GM12878 (cell line): ENCODE measurements at regions not wholly inside any gene's neighbourhood (a gene's known extent, or its start where the extent isn't known, plus 50 kb on each side); places are given as distances from the start of the nearest gene placed in this dataset.

ENCODE experiments used
- ATAC-seq: fragments of 200-7000 bp; cut with Tn5 transposase; 3 replicates; pipeline ENCODE4 v1.9.1; 2020; ENCODE audit warnings: mild to moderate bottlenecking, moderate library complexity
- BruUV-seq: library from RNA; stranded (reverse); fragments of 400-500 nt; replicated peaks from 2 replicates; lab custom pipeline; 2021; lab: Mats Ljungman, UMichigan
- CTCF ChIA-PET: fragments of 300-600 bp; sonication (Branson Sonifier 250); formaldehyde crosslinking; extraction: SDS; loops from one replicate; lab custom pipeline; 2021; ENCODE audit warnings: inconsistent platforms; lab: Yijun Ruan, JAX
- POLR2A ChIA-PET: fragments of 350-600 bp; formaldehyde crosslinking; extraction: SDS; loops from one replicate; lab custom pipeline; 2021; ENCODE audit warnings: inconsistent platforms; lab: Charles Lee
- RAD21 ChIA-PET: fragments of 300-600 bp; sonication (Branson Sonifier 250); formaldehyde crosslinking; loops from one replicate; lab custom pipeline; 2023; ENCODE audit warnings: antibody characterized with exemption; ENCODE audit not compliant: unreplicated experiment; lab: Charles Lee
- SMC1A ChIA-PET: fragments of 300-600 bp; sonication (Branson Sonifier 250); formaldehyde crosslinking; loops from one replicate; lab custom pipeline; 2023; ENCODE audit not compliant: unreplicated experiment, uncharacterized antibody; lab: Charles Lee
- DNase-seq: peaks from one replicate; pipeline ENCODE4 v3.0.0-alpha.2; 2011; ENCODE audit warnings: low read depth, low spot score
- FAIRE-seq: peaks from 3 replicates; lab custom pipeline; 2011; peaks lifted over from hg19 to GRCh38; lab: Jason Lieb, UNC
- H2AFZ ChIP-seq: 2 replicates; pipeline ENCODE4 v1.6.0; 2011; ENCODE audit warnings: low read depth, low read length, control low read depth; ENCODE audit not compliant: control insufficient read depth
- H3K27ac ChIP-seq: 2 replicates; pipeline ENCODE4 v1.5.1; 2011; ENCODE audit warnings: control low read depth; ENCODE audit not compliant: control insufficient read depth, insufficient read depth
- H3K27me3 ChIP-seq, 2 experiments: replicated peaks in 1 of 2; 2 replicates each; pipeline versions ENCODE4 v1.6.0 to v1.6.1; 2011; ENCODE audit warnings: low read length in 1 of 2; ENCODE audit not compliant: control insufficient read depth in 2 of 2, insufficient read depth in 2 of 2
- H3K36me3 ChIP-seq, 2 experiments: 2 replicates each; pipeline ENCODE4 v1.5.1; 2011; ENCODE audit warnings: low read length in 1 of 2; ENCODE audit not compliant: control insufficient read depth in 2 of 2, insufficient read depth in 2 of 2
- H3K4me1 ChIP-seq: 2 replicates; pipeline ENCODE4 v1.6.1; 2011; ENCODE audit warnings: mild to moderate bottlenecking, low read length, moderate library complexity, mixed read lengths; ENCODE audit not compliant: control insufficient read depth, insufficient read depth
- H3K4me2 ChIP-seq: 2 replicates; pipeline ENCODE4 v1.6.0; 2011; ENCODE audit warnings: control low read depth; ENCODE audit not compliant: control insufficient read depth, insufficient read depth
- H3K4me3 ChIP-seq: fragments of 200-600 bp; sonication (generic); 2 replicates; pipeline ENCODE4 v1.5.1; 2016
- H3K79me2 ChIP-seq: 2 replicates; pipeline ENCODE4 v1.6.0; 2011; ENCODE audit warnings: low read length; ENCODE audit not compliant: control insufficient read depth, insufficient read depth
- H3K9ac ChIP-seq: 2 replicates; pipeline ENCODE4 v1.8.0; 2011; ENCODE audit warnings: low read length, control low read depth, mixed read lengths; ENCODE audit not compliant: control insufficient read depth, insufficient read depth
- H3K9me3 ChIP-seq: replicated peaks from 3 replicates; pipeline ENCODE4 v1.5.1; 2011; ENCODE audit warnings: mild to moderate bottlenecking, low read length; ENCODE audit not compliant: control insufficient read depth, insufficient read depth
- H4K20me1 ChIP-seq: 2 replicates; pipeline ENCODE4 v1.6.0; 2011; ENCODE audit not compliant: control insufficient read depth, insufficient read depth
- FOXK2 ChIP-seq: fragments of 450-650 bp; IDR thresholded peaks from 2 replicates; pipeline ENCODE4 v1.6.1; 2017; ENCODE audit warnings: mild to moderate bottlenecking, moderate library complexity
- GATAD2B ChIP-seq: fragments of 450-650 bp; conservative IDR thresholded peaks from 2 replicates; pipeline ENCODE4 v1.6.1; 2017; ENCODE audit warnings: low read depth, mild to moderate bottlenecking, moderate library complexity
- HCFC1 ChIP-seq: fragments of 150-350 bp; IDR thresholded peaks from 2 replicates; pipeline ENCODE4 v1.6.1; 2014; ENCODE audit warnings: low read length
- HDAC6 ChIP-seq: fragments of 200-600 bp; sonication (generic); IDR thresholded peaks from one replicate; pipeline ENCODE4 v1.8.0; 2017; ENCODE audit warnings: antibody characterized with exemption; ENCODE audit not compliant: unreplicated experiment
- JUND ChIP-seq: IDR thresholded peaks from 2 replicates; pipeline ENCODE4 v1.6.1; 2012; ENCODE audit warnings: low read depth, mild to moderate bottlenecking, low read length, improper control_type of control experiment, moderate library complexity
- SRF ChIP-seq, 2 experiments: IDR thresholded peaks; 2 replicates each; pipeline ENCODE4 v1.6.1; 2011; ENCODE audit warnings: low read depth in 2 of 2, low read length in 2 of 2, mild to moderate bottlenecking in 1 of 2, moderate library complexity in 1 of 2
- SUPT20H ChIP-seq: IDR thresholded peaks from 2 replicates; pipeline ENCODE4 v1.6.1; 2011; ENCODE audit warnings: low read depth, mild to moderate bottlenecking, low read length, moderate library complexity, borderline replicate concordance; ENCODE audit not compliant: control insufficient read depth
- TARDBP ChIP-seq: IDR thresholded peaks from 2 replicates; pipeline ENCODE4 v1.6.1; 2016; ENCODE audit warnings: borderline replicate concordance
- TCF12 ChIP-seq: IDR thresholded peaks from 2 replicates; pipeline ENCODE4 v1.6.1; 2011; ENCODE audit warnings: low read depth, mild to moderate bottlenecking, low read length
- ZNF207 ChIP-seq: fragments of 450-650 bp; IDR thresholded peaks from 2 replicates; pipeline ENCODE4 v1.6.1; 2014; ENCODE audit warnings: antibody characterized with exemption, mild to moderate bottlenecking, borderline replicate concordance
- ZNF622 ChIP-seq: fragments of 450-650 bp; IDR thresholded peaks from 2 replicates; pipeline ENCODE4 v1.6.1; 2017; ENCODE audit warnings: mild to moderate bottlenecking, inconsistent platforms
- WGBS: methylation state at CpG from one replicate; pipeline ENCODE4 v1.1.6; 2016; ENCODE audit warnings: low lambda C conversion rate; ENCODE audit not compliant: insufficient replicate concordance, insufficient coverage; ENCODE audit errors: missing lambda C conversion rate; 5-methylcytosine and 5-hydroxymethylcytosine counted together
- in situ Hi-C: fragments of 300-500 bp; cut with MboI; formaldehyde crosslinking; loops from 9 replicates; pipeline ENCODE4 v1.14.3; 2018; ENCODE audit warnings: mixed read lengths
- intact Hi-C: fragments of 100-400 bp; cut with micrococcal nuclease; formaldehyde crosslinking; loops from one replicate; pipeline ENCODE4 v1.14.2; 2022; ENCODE audit not compliant: unreplicated experiment
- TF ChIP-seq, protein P1 (sequence below): fragments of 150-350 bp; IDR thresholded peaks from 2 replicates; pipeline ENCODE4 v1.6.1; 2016; ENCODE audit warnings: low read depth, low read length
- TF ChIP-seq, protein P2 (sequence below): fragments of 450-650 bp; IDR thresholded peaks from 2 replicates; pipeline ENCODE4 v1.6.1; 2018; ENCODE audit warnings: borderline replicate concordance, mild to moderate bottlenecking; ENCODE audit not compliant: partially characterized antibody
- TF ChIP-seq, protein P3 (sequence below): fragments of 450-650 bp; formaldehyde crosslinking; IDR thresholded peaks from 2 replicates; pipeline ENCODE4 v1.4.0; 2022; ENCODE audit warnings: mild to moderate bottlenecking, moderate library complexity

DNA sequence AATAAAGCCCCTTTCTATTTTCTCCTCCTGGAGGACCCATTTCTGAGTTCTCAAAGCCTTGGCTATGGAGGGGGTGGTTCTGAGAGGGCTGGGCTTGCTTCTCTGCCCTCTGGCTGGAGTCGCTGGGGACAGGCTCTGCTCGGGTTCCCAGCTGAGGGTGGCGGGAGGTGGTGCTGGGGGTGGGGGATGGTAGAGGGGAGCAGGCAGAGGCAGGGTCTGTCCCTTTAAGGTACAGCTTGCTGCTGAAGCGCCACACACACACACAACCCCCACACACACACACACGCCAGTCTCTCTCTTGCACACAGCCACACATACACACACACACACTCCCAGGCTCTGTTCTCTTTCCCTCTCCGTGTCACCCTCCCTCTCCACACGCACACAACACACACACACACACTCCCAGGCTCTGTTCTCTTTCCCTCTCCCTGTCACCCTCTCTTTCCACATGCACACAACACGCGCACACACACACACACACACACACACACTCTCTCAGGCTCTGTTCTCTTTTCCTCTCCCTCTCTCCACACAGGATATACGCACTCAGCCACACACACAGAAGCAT, 69.8 kb upstream of the SSBP3 start (continued):
- TF ChIP-seq, protein P1, sequence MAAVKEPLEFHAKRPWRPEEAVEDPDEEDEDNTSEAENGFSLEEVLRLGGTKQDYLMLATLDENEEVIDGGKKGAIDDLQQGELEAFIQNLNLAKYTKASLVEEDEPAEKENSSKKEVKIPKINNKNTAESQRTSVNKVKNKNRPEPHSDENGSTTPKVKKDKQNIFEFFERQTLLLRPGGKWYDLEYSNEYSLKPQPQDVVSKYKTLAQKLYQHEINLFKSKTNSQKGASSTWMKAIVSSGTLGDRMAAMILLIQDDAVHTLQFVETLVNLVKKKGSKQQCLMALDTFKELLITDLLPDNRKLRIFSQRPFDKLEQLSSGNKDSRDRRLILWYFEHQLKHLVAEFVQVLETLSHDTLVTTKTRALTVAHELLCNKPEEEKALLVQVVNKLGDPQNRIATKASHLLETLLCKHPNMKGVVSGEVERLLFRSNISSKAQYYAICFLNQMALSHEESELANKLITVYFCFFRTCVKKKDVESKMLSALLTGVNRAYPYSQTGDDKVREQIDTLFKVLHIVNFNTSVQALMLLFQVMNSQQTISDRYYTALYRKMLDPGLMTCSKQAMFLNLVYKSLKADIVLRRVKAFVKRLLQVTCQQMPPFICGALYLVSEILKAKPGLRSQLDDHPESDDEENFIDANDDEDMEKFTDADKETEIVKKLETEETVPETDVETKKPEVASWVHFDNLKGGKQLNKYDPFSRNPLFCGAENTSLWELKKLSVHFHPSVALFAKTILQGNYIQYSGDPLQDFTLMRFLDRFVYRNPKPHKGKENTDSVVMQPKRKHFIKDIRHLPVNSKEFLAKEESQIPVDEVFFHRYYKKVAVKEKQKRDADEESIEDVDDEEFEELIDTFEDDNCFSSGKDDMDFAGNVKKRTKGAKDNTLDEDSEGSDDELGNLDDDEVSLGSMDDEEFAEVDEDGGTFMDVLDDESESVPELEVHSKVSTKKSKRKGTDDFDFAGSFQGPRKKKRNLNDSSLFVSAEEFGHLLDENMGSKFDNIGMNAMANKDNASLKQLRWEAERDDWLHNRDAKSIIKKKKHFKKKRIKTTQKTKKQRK: no peak
- TF ChIP-seq, protein P2, sequence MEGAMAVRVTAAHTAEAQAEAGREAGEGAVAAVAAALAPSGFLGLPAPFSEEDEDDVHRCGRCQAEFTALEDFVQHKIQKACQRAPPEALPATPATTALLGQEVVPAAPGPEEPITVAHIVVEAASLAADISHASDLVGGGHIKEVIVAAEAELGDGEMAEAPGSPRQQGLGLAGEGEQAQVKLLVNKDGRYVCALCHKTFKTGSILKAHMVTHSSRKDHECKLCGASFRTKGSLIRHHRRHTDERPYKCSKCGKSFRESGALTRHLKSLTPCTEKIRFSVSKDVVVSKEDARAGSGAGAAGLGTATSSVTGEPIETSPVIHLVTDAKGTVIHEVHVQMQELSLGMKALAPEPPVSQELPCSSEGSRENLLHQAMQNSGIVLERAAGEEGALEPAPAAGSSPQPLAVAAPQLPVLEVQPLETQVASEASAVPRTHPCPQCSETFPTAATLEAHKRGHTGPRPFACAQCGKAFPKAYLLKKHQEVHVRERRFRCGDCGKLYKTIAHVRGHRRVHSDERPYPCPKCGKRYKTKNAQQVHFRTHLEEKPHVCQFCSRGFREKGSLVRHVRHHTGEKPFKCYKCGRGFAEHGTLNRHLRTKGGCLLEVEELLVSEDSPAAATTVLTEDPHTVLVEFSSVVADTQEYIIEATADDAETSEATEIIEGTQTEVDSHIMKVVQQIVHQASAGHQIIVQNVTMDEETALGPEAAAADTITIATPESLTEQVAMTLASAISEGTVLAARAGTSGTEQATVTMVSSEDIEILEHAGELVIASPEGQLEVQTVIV: no peak
- TF ChIP-seq SUPT20H (no peak), JUND (no peak), FOXK2 (no peak)

DNA sequence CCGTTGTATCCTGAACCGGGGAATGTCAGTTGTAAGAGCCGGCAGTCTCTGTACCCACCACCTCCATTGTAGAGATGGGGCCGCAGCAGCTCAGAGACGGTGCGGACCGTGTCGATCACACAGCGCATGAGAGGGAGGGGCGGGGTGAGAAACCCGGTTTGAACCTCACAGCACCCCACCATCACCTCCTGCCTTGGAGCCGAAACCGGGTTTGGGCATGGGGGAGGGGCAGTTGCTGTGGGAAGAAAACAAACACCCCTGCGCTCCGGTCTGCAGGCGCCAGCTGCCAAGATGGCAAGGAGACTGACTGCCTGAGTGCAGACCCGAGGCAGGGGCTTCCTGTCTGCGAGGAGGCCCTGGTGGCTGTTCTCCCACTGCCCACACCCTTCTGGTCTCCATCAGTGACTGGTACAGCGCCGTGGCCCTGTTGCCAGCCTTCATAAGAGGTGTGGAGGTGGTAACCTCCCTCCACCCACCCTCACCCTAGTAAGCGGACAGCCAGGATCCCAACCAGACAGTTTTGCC, 69.2 kb upstream of the SSBP3 start:
- Histone ChIP-seq H3K9ac (no peak overlapping the region), H2AFZ (peak overlapping the region; percentile 20), H4K20me1 (no peaks in the 10 kb centered on the region), H3K4me3 (no peak overlapping the region), H3K4me2 (peak overlapping the region; percentile 70), H3K4me1 (peaks cover 10% of the 10 kb centered on the region), H3K27me3 (peaks cover 9 to 16% of the 10 kb centered on the region in 2 experiments), H3K79me2 (no peaks in the 10 kb centered on the region), H3K27ac (no peak overlapping the region), H3K9me3 (no peaks in the 10 kb centered on the region), H3K36me3 (no peaks in the 10 kb centered on the region)
- FAIRE-seq (no peak), ATAC-seq (peak; percentile 48), DNase-seq (no peak)
- no TSS peak for BruUV-seq
- ChIA-PET CTCF (no interaction called here), POLR2A (no interaction called here), SMC1A (no interaction called here), RAD21 (no interaction called here)
- in situ Hi-C loops (no loop called here), intact Hi-C loops (no loop called here)
- WGBS: 7% methylated on average over 21 of the region's 21 CpGs
- no peak for TF ChIP-seq HCFC1
- TF ChIP-seq TARDBP: no peak
- TF ChIP-seq GATAD2B: no peak
- TF ChIP-seq, protein P3, sequence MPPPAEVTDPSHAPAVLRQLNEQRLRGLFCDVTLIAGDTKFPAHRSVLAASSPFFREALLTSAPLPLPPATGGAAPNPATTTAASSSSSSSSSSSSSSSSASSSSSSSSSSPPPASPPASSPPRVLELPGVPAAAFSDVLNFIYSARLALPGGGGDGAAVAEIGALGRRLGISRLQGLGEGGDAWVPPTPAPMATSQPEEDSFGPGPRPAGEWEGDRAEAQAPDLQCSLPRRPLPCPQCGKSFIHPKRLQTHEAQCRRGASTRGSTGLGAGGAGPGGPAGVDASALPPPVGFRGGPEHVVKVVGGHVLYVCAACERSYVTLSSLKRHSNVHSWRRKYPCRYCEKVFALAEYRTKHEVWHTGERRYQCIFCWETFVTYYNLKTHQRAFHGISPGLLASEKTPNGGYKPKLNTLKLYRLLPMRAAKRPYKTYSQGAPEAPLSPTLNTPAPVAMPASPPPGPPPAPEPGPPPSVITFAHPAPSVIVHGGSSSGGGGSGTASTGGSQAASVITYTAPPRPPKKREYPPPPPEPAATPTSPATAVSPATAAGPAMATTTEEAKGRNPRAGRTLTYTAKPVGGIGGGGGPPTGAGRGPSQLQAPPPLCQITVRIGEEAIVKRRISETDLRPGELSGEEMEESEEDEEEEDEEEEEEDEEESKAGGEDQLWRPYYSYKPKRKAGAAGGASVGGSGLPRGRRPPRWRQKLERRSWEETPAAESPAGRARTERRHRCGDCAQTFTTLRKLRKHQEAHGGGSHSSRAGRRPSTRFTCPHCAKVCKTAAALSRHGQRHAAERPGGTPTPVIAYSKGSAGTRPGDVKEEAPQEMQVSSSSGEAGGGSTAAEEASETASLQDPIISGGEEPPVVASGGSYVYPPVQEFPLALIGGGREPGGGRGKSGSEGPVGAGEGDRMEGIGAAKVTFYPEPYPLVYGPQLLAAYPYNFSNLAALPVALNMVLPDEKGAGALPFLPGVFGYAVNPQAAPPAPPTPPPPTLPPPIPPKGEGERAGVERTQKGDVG (CRISPR knock-in tag): no peak
- no peak for TF ChIP-seq ZNF207
- TF ChIP-seq HDAC6: no peak
- TF ChIP-seq SRF (IDR thresholded peaks at IDR 0.05; ENCODE audit: low read depth in 2 of 2, low read length in 2 of 2): no peak
- no peak for TF ChIP-seq ZNF622
- no peak for TF ChIP-seq TCF12
- no peak for TF ChIP-seq JUND
